NCI-H1417 treated with DMSO at 0.1 percent for 48 hours (cell line): ENCODE measurements at regions not wholly inside any gene's neighbourhood (a gene's known extent, or its start where the extent isn't known, plus 50 kb on each side); places are given as distances from the start of the nearest gene placed in this dataset.
A peak's percentile ranks its signal among the peaks of the same experiment; 100 is the strongest.

Experiments used
- DNase-seq: peaks from one replicate; lab custom pipeline; 2025; lab: John Stamatoyannopoulos, UW

- DNase-seq, result no peak
These were observed 123.9 kb upstream of the TMPRSS2 start for GRCh38 chr21:41631564-41632461.

DNA sequence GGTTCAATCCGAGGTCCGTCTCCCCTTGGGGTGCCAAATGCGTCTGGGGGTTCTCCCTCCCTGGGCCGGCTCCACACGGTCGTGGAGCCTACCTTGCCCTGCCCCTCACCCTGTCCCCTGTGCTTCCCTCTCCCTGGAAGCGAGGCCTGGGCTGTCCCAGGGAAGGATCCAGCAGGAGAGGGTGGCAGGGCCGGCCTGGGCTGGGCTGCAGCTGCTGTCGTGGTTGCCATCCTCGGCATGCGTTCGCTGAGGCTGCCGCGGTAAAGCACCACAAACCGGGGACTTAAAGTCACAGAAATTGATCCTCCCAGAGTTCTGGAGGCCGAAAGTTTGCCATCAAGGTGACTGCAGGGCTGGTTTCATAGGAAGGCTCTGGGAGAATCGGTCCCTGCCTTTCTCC, 123.0 kb upstream of the TMPRSS2 start:
- no peak for DNase-seq

- DNase-seq, result no peak
These were observed 122.3 kb upstream of the TMPRSS2 start for GRCh38 chr21:41630249-41630648.

- no peak for DNase-seq
These were observed 120.3 kb upstream of the TMPRSS2 start for GRCh38 chr21:41628256-41628655.

GRCh38 chr21:41627428-41627827, 119.5 kb upstream of the TMPRSS2 start:
- DNase-seq, result no peak

DNA sequence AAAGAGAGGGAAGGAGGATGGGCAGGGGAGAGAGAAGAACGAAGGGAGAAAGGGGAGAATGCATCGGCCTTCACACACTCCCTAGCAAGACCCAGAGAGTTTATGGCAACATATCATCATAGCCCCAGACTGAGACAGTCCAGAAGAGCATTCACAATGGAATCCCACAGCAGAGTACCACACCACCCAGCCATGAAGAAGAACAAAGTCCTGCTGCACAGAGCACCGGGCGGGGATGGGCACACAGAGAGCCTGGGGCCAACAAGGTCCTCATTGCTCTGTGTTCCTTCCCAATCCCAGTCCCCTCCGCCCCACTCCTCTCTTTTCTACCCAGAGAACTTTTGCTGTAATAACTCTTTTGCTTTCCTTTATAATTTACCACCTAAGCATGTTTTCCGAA, 118.1 kb upstream of the TMPRSS2 start:
- DNase-seq, result no peak

- no peak for DNase-seq
These were observed 117.5 kb upstream of the TMPRSS2 start for GRCh38 chr21:41625428-41625827.

- DNase-seq, result no peak
These were observed 116.8 kb upstream of the TMPRSS2 start for GRCh38 chr21:41624674-41625310.

- DNase-seq, result no peak
These were observed 116.0 kb upstream of the TMPRSS2 start for GRCh38 chr21:41623945-41624344.

DNA sequence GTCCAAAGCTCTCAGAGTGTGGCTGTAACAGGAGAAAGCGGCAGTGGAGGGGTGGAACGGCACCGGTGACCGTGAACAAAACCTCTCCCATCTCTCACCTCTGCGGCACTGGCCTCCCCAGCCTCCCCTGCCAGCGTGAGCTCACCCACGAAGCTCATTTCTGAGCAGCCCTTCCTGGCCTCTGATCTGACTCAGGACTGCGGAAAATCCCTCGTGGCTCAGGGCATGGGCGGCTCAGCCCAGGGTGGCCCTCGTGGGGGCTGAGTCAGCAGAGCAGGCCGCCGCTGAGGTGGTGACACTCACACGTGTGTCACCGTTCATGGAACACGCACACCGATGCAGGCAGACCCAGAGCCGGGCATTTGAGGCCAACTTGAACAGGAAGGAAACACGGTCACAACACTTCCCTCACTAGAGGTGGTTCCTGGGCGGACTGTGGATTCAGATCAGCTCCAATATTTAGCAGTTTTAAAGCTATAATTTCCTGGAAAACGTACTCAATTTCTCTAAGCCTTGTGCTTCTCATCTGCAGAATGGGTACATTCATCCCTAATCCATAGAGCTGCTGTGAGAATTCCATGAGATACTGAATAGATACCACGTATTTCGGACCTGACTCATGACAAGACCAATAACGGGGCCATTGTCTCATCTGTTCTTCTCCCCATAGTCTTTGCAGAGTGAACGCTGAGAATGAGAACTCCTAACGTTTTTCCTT, 115.0 kb upstream of the TMPRSS2 start:
- DNase-seq, result no peak

DNA sequence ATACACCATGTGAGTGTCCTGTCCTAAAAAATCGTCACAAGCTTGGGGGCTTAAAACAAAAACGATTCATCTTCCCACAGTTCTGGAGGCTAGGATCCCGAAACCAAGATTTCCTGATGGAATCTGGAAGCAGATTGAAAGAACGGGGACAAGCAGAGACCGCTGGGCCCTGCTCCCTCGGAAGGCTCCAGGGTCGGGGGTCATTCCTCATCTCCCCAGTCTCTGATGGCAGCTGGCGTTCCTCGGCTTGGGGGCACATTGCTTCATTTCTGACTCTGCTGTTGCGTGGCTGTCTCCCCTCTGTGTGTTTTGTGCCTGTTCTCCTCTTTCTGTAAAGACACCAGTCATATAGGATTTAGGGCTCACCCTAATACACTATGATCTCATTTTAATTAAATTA, 114.2 kb upstream of the TMPRSS2 start:
- no peak for DNase-seq

GRCh38 chr21:41621513-41621912, 113.6 kb upstream of the TMPRSS2 start:
- no peak for DNase-seq

- DNase-seq, result no peak
These were observed 113.0 kb upstream of the TMPRSS2 start for GRCh38 chr21:41620982-41621381.

DNA sequence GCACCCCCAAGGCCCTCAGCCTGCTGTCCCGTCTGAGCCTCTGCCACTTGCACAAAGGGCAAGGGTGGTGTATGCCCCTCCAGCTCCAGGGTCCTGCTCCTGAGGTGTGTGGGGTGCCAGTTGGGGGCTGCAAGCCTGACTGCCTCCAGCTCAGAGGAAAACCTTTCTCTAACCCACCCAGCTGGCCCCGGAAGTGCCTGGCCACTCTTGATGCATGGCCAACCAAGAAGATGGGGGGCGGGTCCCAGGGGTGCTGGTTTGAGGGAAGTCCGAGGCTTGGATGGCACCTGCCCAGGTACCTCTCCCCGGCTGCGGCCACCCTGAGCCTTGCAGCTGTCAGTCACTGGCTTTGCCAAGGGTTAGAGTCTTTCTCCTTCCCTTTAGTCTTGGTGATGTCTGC, 112.6 kb upstream of the TMPRSS2 start:
- DNase-seq, result no peak

DNA sequence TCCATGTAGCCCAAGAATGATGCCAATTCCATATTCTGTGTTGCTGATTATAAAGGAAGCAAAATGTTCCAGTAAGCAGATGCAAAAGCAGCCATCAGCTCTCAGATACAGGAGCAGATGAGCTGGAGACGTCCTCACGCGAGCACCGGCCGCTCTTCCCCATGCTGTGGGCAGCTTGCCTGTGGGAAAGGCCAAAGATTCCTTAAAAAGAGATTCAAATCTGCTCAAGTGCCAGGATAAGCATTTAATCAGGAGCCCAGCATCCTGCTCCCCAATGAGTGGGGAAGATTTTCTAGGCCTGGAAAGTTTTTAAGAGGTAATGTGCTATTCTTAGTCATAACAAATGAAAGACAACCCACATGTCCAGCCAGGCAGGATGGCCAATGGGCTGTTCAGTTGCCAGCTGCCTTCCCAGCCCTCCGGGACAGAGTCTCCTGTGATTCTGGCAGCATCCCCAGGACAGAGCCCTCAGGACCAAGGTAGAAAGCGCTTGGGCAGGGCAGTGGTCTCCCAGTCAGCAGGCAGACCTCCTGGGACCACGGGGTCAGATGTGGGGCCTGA, 108.2 kb upstream of the TMPRSS2 start:
- DNase-seq, result no peak

DNA sequence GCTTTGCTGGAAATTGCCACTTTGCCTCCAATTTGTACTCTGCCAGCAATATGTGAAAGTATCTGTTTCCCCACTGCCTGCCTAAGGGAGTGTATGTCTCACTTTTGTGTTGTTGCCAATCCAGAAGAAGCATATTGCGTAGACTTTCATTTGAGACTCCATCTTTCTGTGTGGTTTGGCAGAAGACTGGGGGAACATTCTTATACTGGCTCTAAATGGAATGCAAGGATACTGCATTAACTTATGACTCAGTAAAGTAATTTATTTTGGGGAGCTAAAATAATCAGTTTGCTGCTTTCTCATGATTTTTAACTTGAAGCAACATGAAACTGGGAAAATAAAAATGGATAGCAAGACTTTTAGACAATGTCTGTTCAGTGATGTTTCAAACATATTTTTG, 107.7 kb upstream of the TMPRSS2 start:
- DNase-seq, result no peak

- DNase-seq, result no peak
These were observed 106.6 kb upstream of the TMPRSS2 start for GRCh38 chr21:41614511-41614910.

GRCh38 chr21:41613533-41613909, 105.6 kb upstream of the TMPRSS2 start:
- no peak for DNase-seq

DNA sequence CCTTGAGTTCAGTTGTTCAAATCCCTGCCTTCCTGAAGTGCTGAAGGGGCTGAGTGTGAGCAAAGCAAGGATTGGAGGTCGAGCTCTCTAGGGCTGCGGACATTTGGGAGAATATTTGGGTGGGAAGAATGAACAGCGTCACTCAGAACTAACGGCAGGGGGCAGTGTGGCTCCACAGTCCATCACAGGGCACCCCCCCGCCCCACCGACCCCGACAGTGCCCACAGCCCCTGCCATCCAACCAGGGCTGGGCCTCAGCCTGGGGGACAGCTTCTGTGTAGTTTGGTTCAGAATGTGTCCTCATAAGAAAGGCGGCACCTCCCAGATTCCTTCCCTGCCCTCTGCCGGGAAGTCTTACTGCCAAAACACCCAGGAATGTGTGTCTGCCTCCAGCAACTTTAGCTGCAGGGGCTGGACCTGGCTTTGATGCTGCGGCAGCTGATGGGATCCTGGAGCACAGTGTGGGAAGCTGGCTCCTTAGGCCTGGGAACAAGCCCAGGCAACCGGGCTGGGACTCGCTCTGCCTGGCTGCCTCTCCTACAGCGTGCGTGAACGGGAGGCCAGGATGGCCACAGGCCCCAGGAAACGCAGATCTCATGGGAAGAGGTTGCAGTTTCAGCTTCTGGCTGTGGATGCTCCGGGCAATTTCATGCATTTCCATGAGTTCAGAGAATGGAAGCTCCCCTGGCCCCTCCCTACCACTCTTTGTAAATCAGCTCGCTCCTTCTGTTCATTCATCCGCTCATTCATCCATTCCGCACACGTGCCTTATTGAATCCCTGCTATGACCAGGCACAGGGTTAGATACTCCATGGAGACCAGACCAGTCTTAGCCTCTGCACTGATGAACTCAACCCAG, 104.9 kb upstream of the TMPRSS2 start:
- DNase-seq, result no peak

DNA sequence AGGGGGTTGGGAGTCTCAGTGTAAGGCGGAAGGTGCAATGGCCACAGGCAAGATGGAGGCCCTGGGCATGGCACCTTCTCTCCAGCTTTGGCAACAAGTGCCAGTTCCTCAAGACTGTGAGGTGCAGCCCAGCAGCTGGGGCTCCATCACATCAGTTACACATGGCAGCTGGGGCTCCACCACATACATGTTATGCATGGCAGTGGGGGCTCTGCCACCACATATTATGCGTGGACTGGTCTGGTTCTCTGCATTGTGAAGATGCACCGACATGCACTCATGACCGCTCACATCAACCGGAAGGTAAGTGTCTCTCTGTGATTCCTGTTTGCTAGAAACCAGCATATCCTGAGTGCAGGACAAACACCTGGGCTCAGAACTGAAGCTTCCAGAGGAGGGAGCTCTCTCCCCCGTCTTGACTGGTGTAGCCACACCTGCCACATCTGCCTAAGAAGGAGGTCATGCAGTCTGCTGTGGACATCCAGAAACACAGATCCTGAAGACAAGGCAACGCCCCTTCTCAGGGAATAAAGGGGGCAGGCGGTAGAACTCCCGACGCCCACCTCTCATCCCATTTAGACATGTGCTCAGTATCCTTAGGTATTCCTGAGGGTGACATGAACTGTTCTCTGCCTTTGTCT, 104.1 kb upstream of the TMPRSS2 start:
- DNase-seq, result peak; percentile 24

- DNase-seq, result no peak
These were observed 103.5 kb upstream of the TMPRSS2 start for GRCh38 chr21:41611441-41611840.
